B cell (primary cell): ENCODE measurements at regions not wholly inside any gene's neighbourhood (a gene's known extent, or its start where the extent isn't known, plus 50 kb on each side); places are given as distances from the start of the nearest gene placed in this dataset.

Experiments
- ATAC-seq: fragments of 200-7000 bp; cut with Tn5 transposase; one replicate; pipeline ENCODE4 v1.10.0; 2021; ENCODE audit warnings: low read depth, mild to moderate bottlenecking, moderate number of reproducible peaks, moderate library complexity
- CTCF ChIA-PET: fragments of 350-600 bp; sonication (Branson Sonifier 250); formaldehyde crosslinking; loops from one replicate; lab custom pipeline; 2021; ENCODE audit warnings: antibody characterized with exemption, inconsistent platforms; lab: Charles Lee
- POLR2A ChIA-PET: fragments of 350-600 bp; sonication (Branson Sonifier 250); formaldehyde crosslinking; loops from one replicate; lab custom pipeline; 2021; ENCODE audit warnings: antibody characterized with exemption; lab: Charles Lee
- DNase-seq: peaks from one replicate; pipeline ENCODE4 v3.0.0; 2013
- H2AFZ ChIP-seq: 2 replicates; pipeline ENCODE4 v1.6.1; 2012; ENCODE audit warnings: mild to moderate bottlenecking, low read depth, low read length; ENCODE audit not compliant: insufficient read depth, poor library complexity, severe bottlenecking
- H3K27ac ChIP-seq, 2 donors: 1 replicate in 1 of 2; 2 replicates in 1 of 2; pipeline ENCODE4 v1.5.1; 2012 to 2013; ENCODE audit warnings: low read length in 2 of 2, mild to moderate bottlenecking in 2 of 2, moderate library complexity in 1 of 2
- H3K27me3 ChIP-seq, 4 experiments: fragments of 200-600 bp in 1 of 4; sonication (generic) in 1 of 4; replicated peaks in 1 of 4; 1 replicate in 2 of 4; 2 replicates in 2 of 4; pipeline versions ENCODE4 v1.6.1 to v1.7.0; 2013 to 2016; ENCODE audit warnings: low read length in 3 of 4, mild to moderate bottlenecking in 2 of 4, mixed read lengths in 1 of 4, moderate library complexity in 1 of 4; ENCODE audit not compliant: insufficient read depth in 4 of 4, control insufficient read depth in 3 of 4; ENCODE audit errors: control extremely low read depth in 1 of 4
- H3K36me3 ChIP-seq, 2 experiments: replicated peaks in 1 of 2; 1 replicate in 1 of 2; 2 replicates in 1 of 2; pipeline versions ENCODE4 v1.6.1 to v1.7.1; 2013; ENCODE audit warnings: low read length in 1 of 2; ENCODE audit not compliant: insufficient read depth in 2 of 2, control insufficient read depth in 1 of 2; ENCODE audit errors: control extremely low read depth in 1 of 2, extremely low read depth in 1 of 2
- H3K4me1 ChIP-seq, 2 donors: fragments of 200-600 bp in 1 of 2; sonication (generic) in 1 of 2; 1 replicate in 1 of 2; 2 replicates in 1 of 2; pipeline versions ENCODE4 v1.5.1 to v1.6.1; 2013 to 2017; ENCODE audit warnings: low read length in 2 of 2; ENCODE audit not compliant: control insufficient read depth in 2 of 2, insufficient read depth in 2 of 2
- H3K4me2 ChIP-seq: replicated peaks from 2 replicates; pipeline ENCODE3; 2012; ENCODE audit warnings: mild to moderate bottlenecking, low read depth, low read length; ENCODE audit not compliant: poor library complexity, severe bottlenecking
- H3K4me3 ChIP-seq, 5 experiments: fragments of 200-600 bp in 1 of 5; sonication (generic) in 1 of 5; 1 replicate in 3 of 5; 2 replicates in 2 of 5; pipeline versions ENCODE4 v1.5.1 to v1.7.0; 2011 to 2016; ENCODE audit warnings: low read length in 4 of 5, mild to moderate bottlenecking in 4 of 5, low read depth in 2 of 5, control low read depth in 1 of 5, moderate library complexity in 1 of 5; ENCODE audit not compliant: insufficient read depth in 1 of 5; ENCODE audit errors: control extremely low read depth in 1 of 5, extremely low read depth in 1 of 5
- H3K79me2 ChIP-seq: fragments of 200-600 bp; sonication (generic); one replicate; pipeline ENCODE4 v1.6.0; 2016; ENCODE audit warnings: low read length; ENCODE audit not compliant: control insufficient read depth, insufficient read depth
- H3K9ac ChIP-seq: fragments of 200-600 bp; sonication (generic); 2 replicates; pipeline ENCODE4 v1.6.1; 2017; ENCODE audit warnings: mild to moderate bottlenecking, low read length, moderate library complexity
- H3K9me3 ChIP-seq, 3 donors: one replicate each; pipeline versions ENCODE4 v1.6.1 to v1.7.1; 2013; ENCODE audit warnings: low read length in 2 of 3; ENCODE audit not compliant: control insufficient read depth in 2 of 3, insufficient read depth in 1 of 3; ENCODE audit errors: control extremely low read depth in 1 of 3
- H4K20me1 ChIP-seq: 2 replicates; pipeline ENCODE4 v1.6.0; 2012; ENCODE audit warnings: mild to moderate bottlenecking, low read length; ENCODE audit not compliant: insufficient read depth, control insufficient read depth, poor library complexity, severe bottlenecking
- H3K27ac Mint-ChIP-seq: one replicate; pipeline ENCODE4 v1.8.0; 2021; ENCODE audit warnings: mixed read lengths
- H3K27me3 Mint-ChIP-seq: one replicate; pipeline ENCODE4 v1.8.0; 2021; ENCODE audit warnings: mixed read lengths
- H3K4me1 Mint-ChIP-seq: one replicate; pipeline ENCODE4 v1.8.0; 2021; ENCODE audit warnings: mixed read lengths
- H3K4me3 Mint-ChIP-seq: one replicate; pipeline ENCODE4 v1.8.0; 2021; ENCODE audit warnings: mixed read lengths
- H3K9me3 Mint-ChIP-seq: one replicate; pipeline ENCODE4 v1.8.0; 2022; ENCODE audit warnings: mixed read lengths; ENCODE audit not compliant: insufficient read depth
- EZH2 ChIP-seq: IDR thresholded peaks from 2 replicates; pipeline ENCODE4 v1.6.1; 2012; ENCODE audit warnings: borderline replicate concordance, low read depth, mild to moderate bottlenecking, moderate library complexity, low read length; ENCODE audit not compliant: insufficient read depth, poor library complexity, severe bottlenecking
- whole genome bisulfite sequencing: methylation state at CpG from one replicate; pipeline ENCODE4 v1.1.5; 2013; ENCODE audit warnings: missing lambda C conversion rate; ENCODE audit not compliant: insufficient coverage; 5-methylcytosine and 5-hydroxymethylcytosine counted together
- intact Hi-C: fragments of 100-400 bp; cut with micrococcal nuclease; formaldehyde crosslinking; loops from one replicate; pipeline ENCODE4 v1.10.0; 2022
- TF ChIP-seq, protein P1 (sequence below): fragments of 200-600 bp; IDR thresholded peaks from one replicate; pipeline ENCODE4 v1.8.0; 2022; ENCODE audit warnings: antibody characterized with exemption, mild to moderate bottlenecking

DNA sequence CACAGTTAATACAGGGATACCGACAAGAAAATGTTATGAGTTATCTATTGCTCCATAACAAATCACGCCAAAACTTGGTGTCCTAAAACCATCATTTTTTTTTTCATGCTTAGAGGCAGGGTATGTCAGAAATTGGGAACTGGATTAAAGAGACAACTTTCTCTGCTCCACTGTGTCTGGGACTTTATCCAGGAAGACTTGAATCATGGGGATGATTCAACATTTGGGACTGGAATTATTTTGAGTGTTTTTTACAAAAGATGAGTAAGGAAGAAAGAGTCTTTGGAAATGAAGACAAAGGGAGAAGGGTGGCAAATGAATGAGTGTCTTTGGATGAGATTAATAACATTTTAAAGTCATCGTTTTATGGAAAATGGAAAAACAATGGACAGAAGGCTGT lies 1883.7 kb upstream of the C9orf72 start:
- H3K79me2 ChIP-seq = no peaks in the 10 kb centered on the region
- no CpG with 5 or more reads among the region's 3 CpGs for WGBS
- H3K4me1 Mint-ChIP-seq = no peaks in the 10 kb centered on the region
- TF ChIP-seq, protein P1, sequence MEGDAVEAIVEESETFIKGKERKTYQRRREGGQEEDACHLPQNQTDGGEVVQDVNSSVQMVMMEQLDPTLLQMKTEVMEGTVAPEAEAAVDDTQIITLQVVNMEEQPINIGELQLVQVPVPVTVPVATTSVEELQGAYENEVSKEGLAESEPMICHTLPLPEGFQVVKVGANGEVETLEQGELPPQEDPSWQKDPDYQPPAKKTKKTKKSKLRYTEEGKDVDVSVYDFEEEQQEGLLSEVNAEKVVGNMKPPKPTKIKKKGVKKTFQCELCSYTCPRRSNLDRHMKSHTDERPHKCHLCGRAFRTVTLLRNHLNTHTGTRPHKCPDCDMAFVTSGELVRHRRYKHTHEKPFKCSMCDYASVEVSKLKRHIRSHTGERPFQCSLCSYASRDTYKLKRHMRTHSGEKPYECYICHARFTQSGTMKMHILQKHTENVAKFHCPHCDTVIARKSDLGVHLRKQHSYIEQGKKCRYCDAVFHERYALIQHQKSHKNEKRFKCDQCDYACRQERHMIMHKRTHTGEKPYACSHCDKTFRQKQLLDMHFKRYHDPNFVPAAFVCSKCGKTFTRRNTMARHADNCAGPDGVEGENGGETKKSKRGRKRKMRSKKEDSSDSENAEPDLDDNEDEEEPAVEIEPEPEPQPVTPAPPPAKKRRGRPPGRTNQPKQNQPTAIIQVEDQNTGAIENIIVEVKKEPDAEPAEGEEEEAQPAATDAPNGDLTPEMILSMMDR = no peak
- no peak for TF ChIP-seq EZH2
- no peak overlapping the region for H3K27ac Mint-ChIP-seq
- no peak overlapping the region for H3K27ac ChIP-seq
- no peaks in the 10 kb centered on the region for H3K36me3 ChIP-seq
- ChIA-PET POLR2A (no interaction called here), CTCF (no interaction called here)
- H4K20me1 ChIP-seq = no peaks in the 10 kb centered on the region
- no peaks in the 10 kb centered on the region for H3K27me3 ChIP-seq
- no peaks in the 10 kb centered on the region for H3K9me3 ChIP-seq
- H3K9me3 Mint-ChIP-seq = peaks cover 8% of the 10 kb centered on the region
- no peak overlapping the region for H3K4me3 Mint-ChIP-seq
- no peak overlapping the region for H3K4me2 ChIP-seq
- H3K9ac ChIP-seq = no peak overlapping the region
- H3K4me1 ChIP-seq = no peaks in the 10 kb centered on the region
- ATAC-seq = no peak
- H3K27me3 Mint-ChIP-seq = no peaks in the 10 kb centered on the region
- intact Hi-C loops = no loop called here
- no peak for DNase-seq
- no peak overlapping the region for H3K4me3 ChIP-seq
- H2AFZ ChIP-seq = no peak overlapping the region

DNA sequence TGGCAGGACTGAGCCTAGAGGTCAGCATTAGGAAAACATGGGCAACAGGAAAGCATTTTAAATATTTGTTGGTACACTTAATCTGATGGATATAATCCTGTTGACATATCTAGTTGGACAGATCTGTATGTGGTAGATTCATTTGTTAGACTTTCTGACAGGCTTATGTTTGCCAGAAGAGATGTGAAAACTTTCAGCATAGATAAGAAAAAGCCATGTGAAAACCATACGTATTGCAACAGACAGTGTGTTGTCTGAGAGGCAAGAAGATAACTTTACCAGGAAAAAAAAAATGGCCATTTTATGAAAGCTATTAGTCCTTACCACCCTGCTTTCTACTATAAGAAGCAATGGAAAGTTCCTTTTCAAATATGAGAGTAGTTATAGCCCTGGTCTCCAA lies 1902.2 kb upstream of the C9orf72 start:
- Mint-ChIP-seq H3K27me3 (no peaks in the 10 kb centered on the region), H3K27ac (no peak overlapping the region), H3K9me3 (peaks cover 8% of the 10 kb centered on the region), H3K4me3 (no peak overlapping the region), H3K4me1 (no peaks in the 10 kb centered on the region)
- H3K4me1 ChIP-seq = no peaks in the 10 kb centered on the region
- no peak overlapping the region for H3K4me2 ChIP-seq
- H3K9ac ChIP-seq = no peak overlapping the region
- DNase-seq (no peak), ATAC-seq (no peak)
- intact Hi-C loops = no loop called here
- H2AFZ ChIP-seq = no peak overlapping the region
- POLR2A ChIA-PET = no interaction called here
- peaks cover 0 to 13% (median 0%) of the 10 kb centered on the region in 3 donors for H3K9me3 ChIP-seq
- H3K36me3 ChIP-seq = no peaks in the 10 kb centered on the region
- WGBS = no CpG with 5 or more reads among the region's 1 CpG
- TF ChIP-seq EZH2 = no peak
- TF ChIP-seq, protein P1 = no peak
- CTCF ChIA-PET = no interaction called here
- no peaks in the 10 kb centered on the region for H4K20me1 ChIP-seq
- no peaks in the 10 kb centered on the region for H3K27me3 ChIP-seq
- H3K4me3 ChIP-seq = no peak overlapping the region
- no peak overlapping the region for H3K27ac ChIP-seq
- H3K79me2 ChIP-seq = no peaks in the 10 kb centered on the region
